Kidney epithelial cell (primary cell): ENCODE measurements at regions not wholly inside any gene's neighbourhood (a gene's known extent, or its start where the extent isn't known, plus 50 kb on each side); places are given as distances from the start of the nearest gene placed in this dataset.

ENCODE experiments used
- DNase-seq: peaks from one replicate; pipeline ENCODE4 v3.0.0-alpha.2; 2010; ENCODE audit warnings: low read depth
- H3K27me3 ChIP-seq: 2 replicates; pipeline ENCODE4 v1.6.0; 2011; ENCODE audit warnings: low read length; ENCODE audit not compliant: control insufficient read depth, insufficient read depth
- H3K36me3 ChIP-seq: 2 replicates; pipeline ENCODE4 v1.5.1; 2011; ENCODE audit warnings: low read length; ENCODE audit not compliant: control insufficient read depth, insufficient read depth
- H3K4me3 ChIP-seq: 2 replicates; pipeline ENCODE4 v1.5.1; 2011; ENCODE audit warnings: low read depth, mild to moderate bottlenecking, control low read depth, low read length
- CTCF ChIP-seq: IDR thresholded peaks from 2 replicates; pipeline ENCODE4 v1.5.1; 2011; ENCODE audit warnings: mild to moderate bottlenecking, moderate library complexity, low read length, control low read depth, inconsistent platforms; ENCODE audit not compliant: insufficient read depth, poor library complexity, severe bottlenecking

GRCh38 chr15:46786590-46787285 lies 930.6 kb upstream of the SEMA6D start:
- no peak for TF ChIP-seq CTCF
- H3K27me3 ChIP-seq, result no peaks in the 10 kb centered on the region
- no peak overlapping the region for H3K4me3 ChIP-seq
- H3K36me3 ChIP-seq, result no peaks in the 10 kb centered on the region
- no peak for DNase-seq

- Histone ChIP-seq H3K36me3 (no peaks in the 10 kb centered on the region), H3K4me3 (no peak overlapping the region), H3K27me3 (no peaks in the 10 kb centered on the region)
- no peak for TF ChIP-seq CTCF
- DNase-seq, result no peak
Measured at GRCh38 chr15:46795685-46796084, 921.6 kb upstream of the SEMA6D start.

GRCh38 chr15:46808834-46809233 lies 908.5 kb upstream of the SEMA6D start:
- no peak for TF ChIP-seq CTCF
- no peaks in the 10 kb centered on the region for H3K27me3 ChIP-seq
- no peak for DNase-seq
- H3K36me3 ChIP-seq, result no peaks in the 10 kb centered on the region
- H3K4me3 ChIP-seq, result no peak overlapping the region

- Histone ChIP-seq H3K36me3 (no peaks in the 10 kb centered on the region), H3K27me3 (no peaks in the 10 kb centered on the region), H3K4me3 (no peak overlapping the region)
- no peak for DNase-seq
- TF ChIP-seq CTCF, result no peak
Measured at GRCh38 chr15:46815240-46815639, 902.1 kb upstream of the SEMA6D start.

- H3K4me3 ChIP-seq, result no peak overlapping the region
- no peaks in the 10 kb centered on the region for H3K27me3 ChIP-seq
- TF ChIP-seq CTCF, result no peak
- H3K36me3 ChIP-seq, result no peaks in the 10 kb centered on the region
- no peak for DNase-seq
Measured at GRCh38 chr15:46815765-46816164, 901.5 kb upstream of the SEMA6D start.

GRCh38 chr15:46848704-46849103 lies 868.6 kb upstream of the SEMA6D start:
- no peaks in the 10 kb centered on the region for H3K36me3 ChIP-seq
- peak; percentile 71 for DNase-seq
- TF ChIP-seq CTCF, result no peak
- H3K4me3 ChIP-seq, result no peak overlapping the region
- no peaks in the 10 kb centered on the region for H3K27me3 ChIP-seq
